GM18517 (cell line): ENCODE measurements at regions not wholly inside any gene's neighbourhood (a gene's known extent, or its start where the extent isn't known, plus 50 kb on each side); places are given as distances from the start of the nearest gene placed in this dataset.
"Not testable (repeated sequence)": the region's sequence is repeated elsewhere in the genome, so short reads cannot be mapped to it uniquely, and the experiment has no call there.

Experiments used
- ATAC-seq: cut with Tn5 transposase; IDR thresholded peaks from one replicate; pipeline ENCODE4 v1.9.1; 2021; ENCODE audit warnings: mild to moderate bottlenecking, moderate library complexity; ENCODE audit not compliant: unreplicated experiment

DNA sequence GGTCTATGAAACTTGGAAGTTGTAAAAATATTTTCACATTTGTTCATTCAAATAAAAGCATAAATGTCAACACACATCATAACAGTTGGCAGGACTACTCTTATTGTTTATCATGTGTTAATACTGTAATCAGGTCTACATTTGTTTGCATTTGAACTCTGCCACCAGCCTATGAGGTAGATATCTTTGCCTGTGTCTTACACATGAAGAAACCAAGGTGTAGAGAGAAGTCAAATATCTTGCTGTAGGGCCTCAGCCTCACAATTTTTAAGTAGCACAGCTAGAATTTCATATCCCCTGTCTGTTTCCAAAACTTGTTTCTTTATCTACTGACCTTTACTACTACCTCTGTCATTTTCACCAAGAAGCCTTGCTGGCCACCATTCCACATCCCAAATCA lies 161.9 kb downstream of the ZIC4 start:
- no peak for ATAC-seq

DNA sequence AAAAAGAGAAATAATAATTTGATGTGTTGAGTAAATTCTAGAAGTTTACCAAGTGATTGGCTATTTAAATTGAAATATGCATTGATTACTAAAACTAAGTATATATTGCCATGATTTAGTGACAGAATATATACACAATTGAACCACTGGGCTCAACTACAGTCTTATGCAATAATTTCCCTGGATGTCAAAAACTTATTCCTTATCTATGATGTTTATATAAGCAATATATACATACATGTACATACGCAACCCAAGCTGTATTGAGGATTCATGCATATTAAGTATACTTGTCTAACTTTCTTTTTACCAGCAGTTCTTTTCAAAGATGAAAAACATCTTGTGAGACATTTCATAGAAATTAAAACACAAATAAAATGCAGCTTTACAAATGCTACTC lies 165.8 kb downstream of the ZIC4 start:
- ATAC-seq, result no peak

DNA sequence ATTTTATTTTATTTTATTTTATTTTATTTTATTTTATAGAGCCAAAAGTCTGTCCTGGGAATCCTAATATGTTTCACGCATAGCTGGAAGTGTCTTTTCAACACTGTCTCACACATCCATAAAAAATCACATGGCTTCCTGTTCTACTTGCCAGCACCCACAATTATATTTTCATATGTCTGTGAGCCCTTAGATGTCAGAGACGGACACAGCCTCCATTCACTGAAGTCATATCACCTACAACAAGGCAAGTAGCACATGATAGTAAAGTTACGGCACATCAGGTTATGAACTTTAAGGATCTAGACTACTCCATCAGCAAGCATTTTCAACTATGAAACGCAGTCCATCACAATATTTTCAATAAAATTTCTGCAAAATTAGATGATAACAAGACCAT lies 168.4 kb downstream of the ZIC4 start:
- ATAC-seq, result no peak

DNA sequence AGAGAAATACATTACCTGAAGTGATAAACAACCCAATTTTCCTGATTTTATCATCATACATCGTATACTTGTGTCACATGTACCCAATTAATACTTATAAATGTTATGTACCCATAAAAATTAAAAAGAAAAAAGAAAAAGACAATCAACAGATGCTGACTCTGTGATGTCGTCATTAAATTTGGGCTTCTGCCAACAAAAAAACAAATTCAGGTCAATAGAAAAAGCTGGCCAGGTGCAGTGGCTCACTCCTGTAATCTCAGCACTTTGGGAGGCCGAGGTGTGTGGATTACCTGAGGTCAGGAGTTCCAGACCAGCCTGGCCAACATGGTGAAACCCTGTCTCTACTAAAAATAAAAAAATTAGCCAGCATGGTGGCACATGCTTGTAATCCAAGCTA lies 174.4 kb downstream of the ZIC4 start:
- ATAC-seq, result not testable (repeated sequence)

DNA sequence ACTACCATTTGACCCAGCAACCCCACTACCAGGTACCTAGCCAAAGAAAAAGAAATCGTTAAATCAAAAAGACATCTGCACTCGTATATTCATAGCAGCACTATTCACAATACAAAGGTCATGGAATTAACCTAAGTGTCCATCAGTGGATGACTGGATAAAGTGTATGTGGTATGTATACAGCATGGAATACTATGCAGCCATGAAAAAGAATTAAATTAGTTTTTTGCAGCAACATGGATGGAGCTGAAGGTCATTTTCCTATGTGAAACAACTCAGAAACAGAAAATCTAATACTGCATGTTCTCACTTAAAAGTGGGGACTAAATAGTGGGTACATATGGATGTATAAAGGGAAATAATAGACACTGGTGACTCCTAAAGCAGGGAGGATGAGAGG lies 175.2 kb downstream of the ZIC4 start:
- no peak for ATAC-seq

DNA sequence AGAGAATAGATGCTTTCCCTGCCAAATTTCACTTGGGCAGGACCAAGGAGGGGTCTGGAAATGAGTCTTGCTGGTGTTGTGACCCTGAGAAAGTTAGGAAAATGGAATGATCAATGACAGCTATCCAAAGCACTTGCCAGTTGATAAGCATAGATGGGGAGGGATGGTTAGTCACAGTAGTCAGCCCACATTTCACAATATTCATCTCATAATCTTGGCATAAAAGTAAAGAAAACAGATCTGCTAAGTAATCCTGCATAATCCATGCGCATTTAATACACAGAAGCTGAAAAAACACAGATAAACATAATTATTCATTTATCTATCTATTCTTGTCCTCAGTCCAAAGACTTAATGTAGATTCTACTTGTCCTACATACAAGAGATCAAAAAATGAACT lies 184.1 kb downstream of the ZIC4 start:
- ATAC-seq, result no peak

DNA sequence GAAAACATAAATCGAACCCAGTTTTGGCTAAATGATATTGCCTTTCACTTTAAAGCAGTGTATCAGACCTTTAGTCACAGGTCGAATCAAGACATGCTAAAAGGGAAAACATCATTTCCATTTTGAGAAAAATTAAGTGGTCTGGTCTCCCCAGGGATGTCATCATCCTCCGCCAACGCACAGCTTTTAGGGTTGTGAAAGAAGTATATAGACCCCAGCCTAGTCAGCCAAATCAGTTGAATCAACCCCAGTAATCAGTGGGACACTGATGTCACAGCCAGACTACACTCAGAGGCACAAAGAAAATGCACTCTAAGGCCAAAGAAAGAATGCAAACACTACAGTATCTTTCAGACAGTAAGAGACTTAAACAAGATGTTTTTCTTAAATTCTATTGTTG lies 187.4 kb downstream of the ZIC4 start:
- ATAC-seq, result no peak

DNA sequence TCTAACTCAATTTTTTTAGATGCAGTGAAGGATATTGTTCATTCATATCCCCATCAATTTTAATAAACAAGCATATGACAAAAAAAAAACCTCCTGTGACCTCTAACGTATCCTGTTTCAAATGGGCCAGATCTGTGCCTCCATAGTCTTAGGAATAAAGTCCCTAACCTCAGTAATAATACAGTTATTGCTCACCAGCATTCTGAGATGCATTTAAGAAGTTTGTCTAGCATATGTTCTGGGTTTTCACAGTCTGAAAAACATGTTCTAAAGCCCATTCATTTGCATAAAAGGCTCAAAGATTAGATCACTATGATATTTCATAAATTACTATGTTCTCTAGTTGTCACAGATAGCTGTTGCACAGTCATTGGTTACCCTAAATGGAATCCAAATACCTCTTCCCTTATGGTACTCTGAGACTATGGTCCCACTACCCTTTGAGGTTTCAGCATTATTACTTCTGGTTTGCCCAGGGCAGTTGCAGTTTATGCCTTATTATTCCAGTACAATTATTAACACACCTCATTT lies 190.1 kb downstream of the ZIC4 start:
- no peak for ATAC-seq

DNA sequence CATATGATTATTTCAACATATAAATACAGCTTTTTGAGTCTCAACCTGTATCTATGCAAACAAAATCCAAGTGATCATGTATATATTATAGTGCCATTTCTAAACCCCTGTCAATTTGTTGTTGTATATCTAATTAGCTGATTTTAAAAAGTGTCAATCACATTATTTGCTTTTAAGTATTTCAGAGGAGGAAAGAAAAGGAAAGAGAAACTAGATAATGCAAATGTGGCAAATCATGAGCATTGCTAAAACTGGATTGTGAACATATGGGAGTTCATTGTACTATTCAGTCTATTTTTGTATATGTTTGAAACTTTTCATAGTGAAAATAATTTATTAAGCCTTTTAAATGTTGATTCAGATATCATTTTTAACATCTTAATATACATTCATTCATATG lies 190.7 kb downstream of the ZIC4 start:
- ATAC-seq, result no peak

DNA sequence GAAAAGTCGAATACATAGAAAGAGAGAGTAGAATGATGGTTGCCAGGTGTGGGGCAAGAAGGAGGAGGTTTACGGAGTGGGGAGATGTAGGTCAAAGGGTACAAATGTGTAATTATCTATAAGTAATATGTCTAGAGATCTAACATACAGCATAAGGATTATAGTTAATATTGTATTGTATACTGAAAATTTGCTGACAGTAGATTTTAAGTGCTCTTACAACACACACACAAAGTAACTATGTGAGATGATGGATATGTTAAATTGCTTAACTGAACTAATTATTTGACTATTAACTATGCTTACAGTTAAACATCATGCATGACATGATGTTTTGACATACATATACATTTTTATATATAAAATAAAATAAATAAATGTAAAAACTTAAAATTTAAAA lies 192.7 kb downstream of the ZIC4 start:
- ATAC-seq, result no peak

DNA sequence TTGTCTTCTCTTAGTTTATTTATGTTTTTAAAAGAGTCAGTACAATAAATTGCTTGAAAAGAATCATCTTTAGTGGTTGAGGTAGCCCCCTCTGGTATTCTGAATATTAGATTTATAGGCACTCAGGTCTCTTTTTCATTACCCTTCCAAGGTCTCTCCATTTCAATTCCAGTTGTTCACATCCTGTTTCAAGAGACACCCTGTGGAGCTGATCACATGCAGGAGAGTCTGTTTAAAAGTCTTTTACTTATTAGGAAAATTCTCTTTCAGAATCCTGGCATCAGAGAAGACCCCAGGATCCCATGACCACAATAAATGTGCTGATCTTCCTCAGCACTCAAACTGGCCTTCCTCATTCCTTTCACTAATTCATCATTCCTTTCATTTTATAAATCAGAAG lies 195.7 kb downstream of the ZIC4 start:
- no peak for ATAC-seq

DNA sequence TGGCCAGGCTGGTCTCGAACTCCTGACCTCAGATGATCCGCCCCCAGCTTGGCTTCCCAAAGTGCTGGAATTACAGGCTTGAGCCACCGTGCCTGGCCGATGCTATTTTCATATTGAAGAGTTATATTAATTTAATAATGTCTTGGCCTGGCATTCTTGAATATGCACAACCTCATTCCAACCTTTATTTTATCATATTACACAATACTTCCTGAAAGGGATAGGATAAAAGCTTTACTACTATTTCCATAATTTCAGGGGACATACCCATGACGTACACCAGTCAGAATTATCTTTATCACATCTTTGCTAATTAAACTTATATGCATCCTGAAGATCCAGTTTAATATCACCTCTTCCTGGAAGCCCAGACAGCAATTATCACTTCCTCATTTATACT lies 205.3 kb downstream of the ZIC4 start:
- no peak for ATAC-seq

DNA sequence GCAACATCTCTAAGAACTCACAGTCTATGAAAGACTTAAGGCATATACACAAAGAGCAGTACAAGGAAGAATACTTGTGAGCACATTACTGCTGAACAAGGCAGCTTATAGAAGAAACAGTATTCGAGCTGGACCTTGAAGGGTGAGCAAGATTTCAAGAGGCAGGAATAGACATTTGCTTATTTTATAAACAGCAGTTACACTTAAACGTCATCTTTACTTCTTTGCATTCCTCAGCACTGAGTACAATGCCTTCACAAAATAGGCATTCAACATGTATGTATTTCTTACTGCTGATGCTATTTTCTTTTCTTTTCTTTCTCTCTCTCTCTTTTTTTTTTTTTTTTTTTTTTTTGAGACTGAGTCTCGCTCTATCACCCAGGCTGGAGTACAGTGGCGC lies 205.8 kb downstream of the ZIC4 start:
- ATAC-seq, result no peak

DNA sequence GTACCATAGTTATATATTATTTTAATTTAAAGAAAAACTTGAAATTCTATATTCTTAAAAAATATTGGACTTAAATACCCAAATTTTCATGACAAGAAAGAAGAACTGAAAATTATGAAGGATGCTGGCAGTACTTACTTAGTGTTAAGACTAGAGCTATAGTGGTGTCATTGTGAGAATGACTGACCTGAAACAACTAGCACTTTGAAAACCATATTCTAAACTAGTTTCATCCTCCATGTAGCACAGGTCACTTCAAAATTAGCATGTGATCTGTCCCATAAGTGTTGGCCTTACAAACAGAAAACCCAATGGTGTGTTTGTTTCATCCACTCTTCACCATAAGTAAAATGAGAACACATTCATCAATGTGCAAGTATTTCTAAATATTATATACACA lies 208.6 kb downstream of the ZIC4 start:
- ATAC-seq, result no peak

DNA sequence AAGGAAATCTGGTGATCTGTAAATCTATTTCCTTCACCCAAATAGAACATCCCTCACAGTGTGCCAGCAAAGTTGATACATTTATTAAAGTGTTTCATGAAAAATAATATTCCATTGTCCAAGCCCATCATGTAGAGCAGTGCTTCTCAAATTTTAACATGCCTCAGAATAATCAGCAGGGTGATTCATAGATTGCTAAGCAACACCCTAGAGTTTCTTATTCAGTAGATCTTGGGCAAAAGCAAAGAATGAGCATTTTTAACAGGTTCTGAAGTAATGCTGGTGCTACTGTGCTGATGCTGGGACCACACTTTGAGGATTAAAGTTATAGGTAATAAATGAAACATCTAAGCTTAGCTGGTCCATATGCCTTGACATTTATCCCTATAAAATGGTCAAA lies 210.5 kb downstream of the ZIC4 start:
- no peak for ATAC-seq

DNA sequence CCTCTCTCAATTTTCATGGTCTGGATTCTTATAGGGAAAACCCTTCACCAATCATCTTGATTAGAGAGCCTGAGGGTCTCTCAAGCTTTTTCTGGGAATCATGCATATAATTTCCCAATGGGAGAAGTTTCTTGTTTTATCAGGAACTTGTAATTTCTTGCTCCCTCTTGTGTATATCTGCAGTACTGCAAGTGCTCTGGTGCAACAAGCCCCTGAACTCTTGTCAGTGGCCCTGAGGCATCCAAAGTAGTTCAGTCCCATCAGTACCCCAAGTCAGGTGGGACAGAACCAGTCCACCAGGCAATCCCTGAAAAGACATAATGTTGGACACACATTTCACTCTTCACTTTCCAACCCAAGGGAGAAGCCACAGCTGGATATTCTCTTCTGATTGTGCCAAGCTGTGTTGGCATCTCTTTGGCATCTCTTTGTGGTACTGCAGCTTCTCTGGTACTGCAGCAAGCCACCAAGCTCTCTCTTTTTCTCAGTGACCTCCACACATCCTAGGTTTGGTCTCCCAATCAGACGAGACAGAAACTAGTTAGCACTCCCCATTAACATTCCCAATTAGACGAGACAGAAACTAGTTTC lies 214.5 kb downstream of the ZIC4 start:
- ATAC-seq, result peak; percentile 70

DNA sequence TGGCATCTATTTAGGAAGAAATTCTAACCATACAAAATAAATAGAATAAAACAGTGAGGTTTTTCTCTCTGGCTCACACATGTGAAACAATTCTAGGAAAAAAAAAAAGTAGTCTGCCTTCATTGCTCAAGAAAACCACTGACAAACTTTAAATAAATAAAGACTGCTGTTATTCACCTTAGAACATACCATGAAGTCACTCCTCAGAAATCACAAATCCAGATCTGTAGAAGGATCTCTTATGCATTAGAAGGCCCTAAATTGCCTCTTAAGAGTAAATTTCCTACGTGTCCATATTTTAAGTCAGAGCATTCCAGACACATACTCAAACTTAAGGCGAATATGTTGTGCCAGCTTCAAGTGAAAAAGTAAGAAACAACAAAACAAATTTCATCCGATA lies 217.3 kb downstream of the ZIC4 start:
- no peak for ATAC-seq

DNA sequence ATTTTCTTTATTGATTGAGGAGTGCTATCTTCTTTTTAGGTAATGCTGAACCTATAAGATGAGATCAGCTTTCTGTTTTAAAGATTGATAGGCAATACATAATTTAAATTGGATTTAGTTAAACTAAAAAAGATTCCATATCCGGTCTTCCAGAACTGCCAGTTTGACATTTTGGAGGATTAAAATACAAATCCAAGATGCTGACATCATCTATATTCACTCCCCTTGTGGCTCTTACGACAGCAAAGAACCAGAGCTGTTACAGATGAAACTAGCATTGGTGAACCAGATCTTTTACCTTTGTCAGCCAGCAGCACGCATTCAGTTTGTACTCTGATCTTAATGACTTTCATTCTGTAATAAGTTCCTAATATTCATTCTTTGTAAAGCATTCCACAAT lies 218.7 kb downstream of the ZIC4 start:
- no peak for ATAC-seq

DNA sequence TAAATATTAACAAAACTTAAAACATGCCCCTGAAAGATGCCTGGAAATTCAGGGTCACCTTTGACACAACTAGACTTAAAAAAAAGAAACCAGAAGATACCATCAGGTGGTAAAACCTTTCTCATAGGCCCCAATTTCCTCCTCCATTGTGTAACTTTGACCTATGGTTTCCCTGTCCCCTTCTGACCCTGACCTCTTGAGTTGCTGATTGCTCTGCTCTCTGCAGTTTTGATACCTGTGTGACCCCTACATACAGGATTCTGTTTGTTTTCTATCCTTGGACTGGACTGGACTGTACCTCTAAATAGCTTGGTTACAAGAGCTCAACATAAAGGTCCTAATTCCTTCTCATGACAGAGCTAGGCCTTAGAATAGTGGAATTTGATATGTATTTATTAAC lies 220.6 kb downstream of the ZIC4 start:
- ATAC-seq, result no peak

DNA sequence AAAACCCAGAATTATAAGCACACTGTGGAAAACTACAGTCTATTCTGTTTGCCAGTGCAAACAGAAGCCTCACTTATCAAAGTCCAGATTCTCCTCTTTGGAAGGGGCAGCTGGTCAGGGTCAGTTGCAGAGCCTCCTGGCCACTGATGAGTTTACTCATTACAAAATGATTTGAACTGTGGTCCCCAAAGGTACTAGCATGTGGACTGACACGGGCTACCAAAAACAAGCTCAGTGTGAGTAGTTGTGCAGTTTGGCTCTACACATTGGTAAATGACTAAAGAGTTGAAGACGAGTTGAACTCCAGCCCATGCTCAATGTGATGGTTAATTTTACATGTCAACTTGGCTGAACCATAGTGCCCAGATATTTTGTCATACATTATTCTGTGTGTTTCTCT lies 221.5 kb downstream of the ZIC4 start:
- no peak for ATAC-seq

DNA sequence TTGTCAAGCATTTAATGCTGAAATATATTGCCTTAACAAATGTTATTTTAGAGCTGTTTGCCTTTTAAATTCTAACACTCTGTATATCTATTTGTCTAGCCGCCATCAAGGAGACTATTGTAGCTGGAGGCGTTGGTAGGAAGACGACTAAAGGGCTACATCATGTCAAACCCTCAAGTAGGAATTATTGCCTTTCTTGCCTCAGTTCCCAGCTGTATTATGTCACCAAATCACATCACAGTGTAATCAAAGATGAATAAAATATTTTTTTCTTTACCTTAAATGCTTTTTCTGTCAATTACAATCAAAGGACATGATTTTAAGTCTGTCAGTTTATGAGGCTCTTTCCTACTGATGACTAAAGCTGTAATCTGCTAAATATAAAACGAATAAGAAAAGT lies 233.1 kb downstream of the ZIC4 start:
- ATAC-seq, result no peak

DNA sequence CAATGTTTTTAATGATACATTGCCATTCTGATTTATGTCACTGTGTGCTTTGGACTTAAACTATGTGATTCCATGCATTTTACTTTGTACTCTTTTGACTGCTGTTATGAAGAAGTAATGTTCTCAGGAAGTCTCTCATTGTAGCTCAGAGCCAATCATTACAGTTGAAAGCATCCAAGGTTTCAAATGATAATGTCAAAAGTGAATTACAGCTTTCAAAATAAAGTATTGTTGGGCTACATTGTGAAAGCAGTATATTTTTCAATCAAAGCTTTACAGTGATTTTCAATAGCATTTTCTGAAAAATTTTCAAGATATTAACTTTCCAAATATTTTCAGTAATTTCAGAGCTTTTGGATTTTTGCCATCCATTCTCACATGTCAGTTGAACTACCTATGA lies 243.6 kb downstream of the ZIC4 start:
- ATAC-seq, result no peak

DNA sequence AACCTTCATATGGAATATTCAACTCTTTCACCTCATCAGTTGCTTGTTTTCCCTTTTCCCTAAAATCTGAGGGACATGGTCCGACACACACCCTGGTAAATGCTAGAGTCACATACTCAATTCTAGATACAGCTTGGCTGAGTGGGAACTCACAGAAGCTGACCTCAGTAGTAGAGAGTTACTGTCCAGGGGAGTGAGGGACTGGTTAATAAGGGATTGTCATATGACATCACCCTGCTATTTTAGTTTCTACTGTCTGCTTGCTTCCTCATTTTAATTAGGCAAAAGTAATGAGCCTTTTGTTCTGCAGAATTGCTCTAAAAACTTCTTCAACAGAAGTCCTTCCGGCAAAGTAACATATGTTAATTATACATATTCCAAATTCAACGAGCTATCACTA lies 244.5 kb downstream of the ZIC4 start:
- ATAC-seq, result no peak

DNA sequence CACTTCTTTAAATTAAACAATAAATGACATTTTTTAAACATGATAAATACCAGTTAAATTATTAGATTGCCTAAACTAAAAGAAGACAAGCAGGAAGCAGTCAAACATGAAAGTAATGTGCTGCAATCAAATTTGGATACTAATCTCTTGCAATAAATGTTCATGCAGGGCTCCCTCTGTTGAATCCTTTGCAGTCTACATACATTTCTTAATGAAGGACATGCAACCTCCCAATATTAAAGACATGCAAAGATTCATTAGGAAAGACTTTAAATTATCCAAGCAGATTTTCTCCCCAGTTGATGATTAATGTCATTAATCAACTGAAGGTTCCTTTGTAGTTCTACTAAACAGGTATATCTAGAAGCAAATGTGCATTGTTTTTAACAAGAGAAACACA lies 245.4 kb downstream of the ZIC4 start:
- ATAC-seq, result no peak
